CD4-positive, alpha-beta T cell treated with Interleukin-4 for 1 hour (primary cell): ENCODE measurements at regions not wholly inside any gene's neighbourhood (a gene's known extent, or its start where the extent isn't known, plus 50 kb on each side); places are given as distances from the start of the nearest gene placed in this dataset.

Source experiments
- DNase-seq, 2 donors: peaks; one replicate each; pipeline ENCODE4 v3.0.0-alpha.2; 2020 to 2022

DNA sequence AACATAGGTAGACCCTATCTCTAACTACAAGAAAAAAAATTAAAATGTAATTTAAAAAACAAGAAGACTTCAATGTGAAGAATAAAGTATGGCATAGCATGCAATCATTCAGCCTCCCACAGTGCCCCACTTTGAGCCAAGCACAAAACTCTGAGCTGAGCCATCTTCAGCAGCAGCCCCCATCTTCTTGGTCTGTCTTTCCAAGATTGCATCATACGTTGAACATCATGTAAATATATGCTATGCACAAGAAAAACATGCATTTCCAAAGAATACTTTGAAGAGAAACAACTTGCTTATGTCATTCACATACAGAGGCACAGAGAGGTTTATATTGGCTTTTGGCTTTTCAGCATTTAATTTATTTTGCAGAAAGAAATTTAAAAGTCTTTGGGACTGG, 105.8 kb upstream of the TMPO start:
- DNase-seq, result no peak

DNA sequence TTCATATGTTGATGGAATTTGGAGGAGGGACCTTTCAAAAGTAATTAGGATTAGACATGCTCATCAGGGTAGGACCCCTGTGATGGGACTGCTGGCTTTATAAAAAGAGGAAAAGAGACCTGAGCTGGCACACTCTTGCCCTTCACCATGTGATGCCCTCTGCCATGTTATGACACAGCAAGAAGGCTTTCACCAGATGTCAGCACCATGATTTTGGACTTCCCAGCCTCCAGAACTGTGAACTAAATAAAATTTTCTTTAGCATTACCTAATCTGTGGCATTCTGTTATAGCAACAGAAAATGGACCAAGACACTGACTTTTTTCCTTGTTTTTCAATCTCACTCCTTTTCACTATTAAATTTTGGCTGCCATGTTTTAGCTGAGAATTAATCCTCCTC, 105.0 kb upstream of the TMPO start:
- no peak for DNase-seq

DNA sequence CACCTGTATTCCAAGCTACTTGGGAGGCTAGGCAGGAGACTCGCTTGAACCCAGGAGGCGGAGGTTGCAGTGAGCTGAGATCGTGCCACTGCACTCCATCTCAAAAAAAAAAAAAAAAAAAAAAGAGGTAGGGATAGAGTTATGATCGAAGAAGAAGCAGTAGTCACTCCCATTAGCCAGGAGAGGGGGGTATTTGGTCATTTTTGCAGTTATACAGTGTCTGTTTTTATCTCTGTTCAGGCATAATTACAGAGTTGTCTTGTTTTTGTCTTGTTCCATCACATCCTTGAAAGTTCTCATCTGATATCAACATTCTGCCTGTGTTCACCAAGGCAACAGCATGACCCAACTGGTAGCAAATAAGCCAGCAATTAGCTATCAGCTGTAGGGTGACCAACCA, 98.5 kb upstream of the TMPO start:
- no peak for DNase-seq

DNA sequence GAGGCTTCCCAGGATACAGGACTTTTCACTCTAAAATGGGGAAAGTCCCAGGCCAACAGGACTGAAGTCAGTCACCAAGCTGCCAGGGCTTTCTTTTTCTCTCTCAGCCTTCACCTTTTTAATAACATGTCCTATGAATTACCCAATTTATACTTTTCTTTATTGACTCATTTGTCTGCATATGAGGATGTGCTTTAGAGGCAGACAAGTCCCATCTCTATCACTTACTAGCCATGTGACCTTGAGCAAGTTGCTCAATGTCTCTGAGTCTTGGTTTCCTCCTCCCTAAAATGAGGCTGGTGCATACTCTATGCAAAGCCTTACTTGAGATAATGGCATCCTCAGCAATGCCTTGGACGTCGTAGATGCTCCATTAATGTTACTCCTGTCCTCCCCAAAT, 98.1 kb upstream of the TMPO start:
- no peak for DNase-seq

DNA sequence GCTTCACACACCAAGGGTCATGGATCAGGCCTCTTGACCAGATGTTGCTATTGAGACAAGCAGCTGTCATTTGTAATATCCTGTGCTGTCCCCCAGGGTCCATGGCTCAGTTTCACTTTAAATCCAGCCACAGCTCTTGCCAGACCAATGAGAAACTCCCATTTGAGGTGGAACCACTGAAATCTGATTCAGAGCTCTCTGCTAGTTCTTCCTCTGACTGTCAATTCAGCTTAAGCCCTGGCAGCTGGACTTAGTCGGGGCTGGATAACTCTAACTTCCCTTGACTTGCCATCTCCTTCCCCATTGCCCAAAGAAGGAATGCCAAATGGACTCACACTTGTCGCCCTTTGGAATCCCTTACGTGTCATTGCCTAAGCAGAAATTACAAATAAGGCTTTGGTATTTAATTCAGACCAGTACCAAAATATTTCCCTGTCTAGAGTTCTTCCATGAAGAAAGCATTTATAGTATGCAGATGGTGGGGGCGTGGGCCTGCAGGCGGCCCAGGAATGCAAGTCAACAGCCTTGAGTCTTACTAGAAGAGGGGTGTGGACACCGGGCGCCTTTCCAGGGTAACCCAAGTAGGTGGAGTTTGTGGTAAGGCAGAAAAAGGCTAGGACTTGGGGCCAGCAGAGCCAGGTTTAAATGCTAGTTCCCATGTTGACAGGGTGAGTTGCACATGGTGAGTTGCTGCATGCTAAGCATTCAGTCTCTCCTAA, 96.9 kb upstream of the TMPO start:
- DNase-seq, result no peak

DNA sequence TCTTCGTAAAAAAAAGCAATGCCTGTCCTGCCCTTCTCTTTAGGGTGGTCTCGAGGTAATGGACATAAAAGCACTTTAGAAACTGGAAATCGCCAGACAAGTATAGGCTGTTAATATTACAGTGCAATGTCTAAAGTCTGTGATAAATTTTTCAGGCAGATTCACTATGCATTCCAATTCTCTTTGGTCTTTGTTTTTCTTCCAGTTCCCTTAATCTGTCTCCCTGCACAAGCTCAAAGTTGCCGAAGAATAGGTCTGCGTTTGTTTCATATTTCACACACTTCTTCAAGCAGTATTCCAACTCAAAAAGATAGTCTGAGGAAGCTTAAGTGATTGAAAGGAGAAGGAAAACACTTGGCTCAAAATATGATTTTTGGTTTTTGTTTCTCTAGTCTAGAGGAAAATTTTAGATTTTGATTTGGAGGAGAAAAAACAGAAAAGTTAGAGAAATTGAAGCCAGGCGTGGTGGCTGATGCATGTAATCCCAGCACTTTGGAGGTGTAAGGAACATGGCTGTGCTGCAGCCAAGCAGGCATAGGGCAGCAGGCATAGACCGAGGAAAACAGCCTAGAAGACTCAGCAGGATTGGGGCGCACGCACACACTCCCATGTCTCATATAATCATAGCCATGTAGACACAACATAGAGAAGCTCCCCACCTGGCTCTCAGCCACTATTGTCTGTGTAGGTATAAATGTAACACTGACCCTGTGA, 96.2 kb upstream of the TMPO start:
- DNase-seq, result no peak

DNA sequence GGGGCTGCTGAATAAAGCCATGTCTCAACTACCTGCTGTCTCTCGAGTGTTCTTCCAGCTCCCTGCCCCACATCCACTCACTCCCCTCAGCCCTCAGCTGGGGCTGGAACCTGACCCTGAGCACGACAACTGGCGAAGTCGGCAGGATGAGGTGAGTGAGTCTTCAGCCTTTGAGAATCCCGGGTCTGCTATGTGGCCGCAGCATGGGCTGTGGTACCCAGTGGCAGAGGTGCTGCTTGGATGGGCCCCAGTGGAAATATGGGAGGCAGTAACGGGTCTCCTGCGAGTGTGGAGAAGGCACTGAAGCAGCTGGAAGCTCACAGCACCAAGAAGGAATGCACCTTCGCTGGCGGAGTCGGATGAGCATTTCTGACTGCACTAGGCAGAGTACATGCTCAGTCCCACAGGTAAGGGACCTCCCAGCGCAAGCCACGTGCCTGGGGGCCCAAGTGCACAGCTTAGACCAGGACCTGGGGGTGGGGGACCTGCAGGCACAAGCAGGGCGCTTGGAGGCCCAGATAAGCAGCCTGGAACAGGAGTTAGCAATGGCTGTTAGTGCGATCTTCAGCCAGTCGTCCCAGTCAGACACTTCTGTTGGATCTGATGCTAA, 95.5 kb upstream of the TMPO start:
- DNase-seq, result no peak

DNA sequence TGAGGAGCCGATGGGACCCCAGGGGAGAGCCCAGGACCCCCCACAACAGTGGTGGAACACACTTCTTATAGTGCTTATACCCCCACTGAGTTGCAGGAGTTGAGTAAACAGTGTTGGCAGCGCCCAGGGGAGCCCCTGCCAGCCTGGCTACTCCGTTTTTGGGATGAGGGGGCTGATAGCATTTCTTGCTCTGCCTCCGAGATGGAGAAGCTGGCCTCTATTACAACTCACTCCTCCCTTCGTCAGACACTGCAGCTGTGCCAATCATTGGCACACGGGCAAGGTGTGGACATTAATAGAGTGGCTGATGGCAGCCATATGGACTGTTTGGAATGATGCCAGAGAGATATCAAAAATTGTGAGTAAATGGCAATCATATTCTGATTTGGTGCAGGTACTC, 94.9 kb upstream of the TMPO start:
- no peak for DNase-seq

DNA sequence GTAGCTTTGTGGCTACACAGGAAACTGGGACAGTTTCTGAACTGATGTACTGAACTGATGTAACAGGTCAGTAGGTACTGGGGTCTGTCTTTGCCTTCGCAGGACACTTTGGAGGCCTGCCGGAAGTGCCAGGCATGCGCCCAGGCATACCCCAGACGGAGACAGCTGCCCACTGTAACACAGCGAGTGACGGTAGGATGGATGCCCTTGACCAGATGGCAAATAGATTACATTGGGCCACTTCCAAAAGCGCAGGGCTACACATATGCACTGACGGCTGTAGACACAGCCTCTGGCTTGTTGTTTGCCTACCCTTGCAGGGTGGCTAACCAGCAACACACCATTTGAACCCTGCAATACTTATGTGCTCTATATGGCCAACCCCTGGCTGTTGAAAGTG, 94.1 kb upstream of the TMPO start:
- DNase-seq, result no peak

DNA sequence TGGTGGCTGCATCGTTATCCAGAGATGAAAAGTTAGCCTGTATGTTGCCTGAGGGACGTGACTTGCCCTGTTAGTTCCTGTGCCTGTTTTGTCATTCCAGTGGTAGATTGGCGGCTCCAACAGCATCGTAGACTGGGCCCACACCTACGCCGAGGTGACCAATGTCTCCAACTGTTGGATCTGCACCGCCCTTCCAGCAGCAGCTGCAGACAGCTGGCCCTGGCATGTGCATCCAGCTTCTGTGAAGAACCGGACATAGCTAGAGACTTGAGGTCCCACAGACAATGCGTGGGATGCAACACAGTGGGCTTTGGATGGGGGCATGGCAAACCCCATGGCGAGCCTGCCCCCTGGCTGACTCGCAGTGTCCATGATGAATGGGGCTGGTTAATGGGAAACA, 93.0 kb upstream of the TMPO start:
- no peak for DNase-seq

DNA sequence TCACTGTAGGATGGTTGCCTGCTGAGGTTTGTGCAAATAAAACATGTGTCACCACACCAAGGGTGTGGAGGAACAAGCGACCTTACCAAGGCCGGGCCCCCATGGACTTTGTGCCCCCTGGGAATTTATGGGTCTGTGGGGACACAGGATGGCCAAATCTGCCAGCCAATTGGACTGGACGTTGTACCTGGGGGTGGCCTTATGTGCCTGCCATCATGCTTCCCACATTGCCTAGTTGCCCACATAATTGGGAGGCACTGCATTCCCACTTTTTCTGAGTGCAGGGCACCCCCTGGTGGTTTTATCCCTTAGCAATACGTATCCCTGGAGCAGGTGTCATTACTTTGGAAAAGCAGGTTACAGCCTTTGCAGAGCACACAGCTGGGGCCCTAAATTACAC, 92.6 kb upstream of the TMPO start:
- DNase-seq, result no peak

DNA sequence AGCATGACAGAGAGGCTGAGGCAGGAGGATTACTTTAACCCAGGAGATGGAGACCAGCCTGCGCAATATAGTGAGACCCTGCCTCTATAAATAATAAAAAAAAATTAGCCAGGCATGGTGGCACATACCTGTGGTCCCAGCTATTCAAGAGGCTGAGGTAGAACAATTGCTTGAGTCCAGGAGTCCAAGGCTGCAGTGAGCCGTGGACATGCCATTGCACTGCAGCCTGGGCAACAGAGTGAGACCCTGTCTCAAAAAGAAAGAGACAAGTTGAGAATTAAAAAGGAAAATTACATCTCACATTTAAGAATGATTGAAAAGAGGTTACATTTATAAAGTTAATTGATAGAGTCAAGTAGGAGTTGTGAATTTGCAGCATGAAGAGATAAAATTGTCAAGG, 91.4 kb upstream of the TMPO start:
- DNase-seq, result no peak

DNA sequence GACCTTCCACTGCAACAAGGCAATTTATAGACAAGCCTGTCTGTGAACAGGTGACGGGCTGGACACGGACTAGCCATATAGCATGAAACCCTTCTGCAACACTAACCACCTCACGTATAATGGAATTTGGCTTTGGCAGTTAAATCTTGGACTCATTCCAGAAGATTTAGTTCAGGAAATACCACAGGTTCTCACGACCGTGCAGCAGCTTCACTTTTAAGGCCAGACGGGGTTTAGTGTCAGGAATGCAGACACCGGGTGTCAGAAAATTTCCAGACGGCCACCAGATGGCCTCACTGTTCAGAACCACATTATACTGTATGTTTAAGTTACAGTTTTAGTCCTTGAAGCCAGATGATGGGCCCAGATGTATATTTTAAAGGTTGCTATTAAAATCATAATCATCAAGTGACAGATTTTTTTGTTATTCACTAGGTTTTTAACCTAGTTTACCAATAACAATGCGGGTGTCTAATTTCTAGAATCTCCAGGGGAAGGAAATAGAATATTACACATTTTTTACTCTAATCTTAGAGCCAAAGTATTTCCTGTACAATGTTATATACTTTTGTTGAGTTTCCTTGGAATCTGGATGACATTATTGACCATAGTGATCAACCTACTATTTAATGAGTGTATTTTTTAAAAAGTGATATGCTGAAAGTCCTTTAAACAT, 90.5 kb upstream of the TMPO start:
- peak; percentile 56 to 62 for DNase-seq

DNA sequence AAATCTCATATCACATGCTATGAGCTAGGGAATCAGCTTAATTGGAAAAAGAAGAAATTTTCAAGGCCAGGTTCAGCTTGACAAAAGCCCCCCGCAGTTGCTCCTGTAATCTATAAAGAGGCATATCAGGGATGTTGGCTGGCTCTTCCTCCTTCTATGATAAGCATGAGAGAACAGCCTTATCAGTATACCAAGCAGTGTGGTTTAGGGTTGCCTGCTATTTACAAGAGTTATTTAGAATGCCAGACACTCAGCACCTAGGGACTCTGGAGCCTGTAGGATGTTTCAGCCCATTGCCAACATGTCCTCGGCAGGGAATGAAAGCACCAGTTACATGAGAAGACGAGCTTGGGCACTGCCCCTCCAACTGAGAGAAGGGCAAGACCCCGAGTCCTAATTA, 89.5 kb upstream of the TMPO start:
- DNase-seq, result no peak

DNA sequence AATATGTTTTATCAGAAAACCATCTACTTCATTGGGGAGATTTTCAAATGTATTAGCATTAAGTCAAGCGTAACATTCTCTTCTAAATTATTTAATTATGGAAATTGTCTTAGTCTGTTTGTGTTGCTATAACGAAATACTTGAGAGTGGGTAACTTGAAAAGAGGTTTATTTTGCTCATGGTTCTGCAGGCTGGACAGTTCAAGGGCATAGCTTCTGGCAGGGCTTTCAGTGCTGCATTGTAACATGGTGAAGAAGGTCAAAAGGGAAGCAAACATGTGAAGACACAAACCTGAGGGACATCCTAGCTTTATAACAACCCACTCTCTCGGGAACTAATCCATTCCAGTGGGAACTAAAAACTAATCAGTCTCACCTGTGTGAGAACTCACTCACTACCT, 84.3 kb upstream of the TMPO start:
- no peak for DNase-seq

DNA sequence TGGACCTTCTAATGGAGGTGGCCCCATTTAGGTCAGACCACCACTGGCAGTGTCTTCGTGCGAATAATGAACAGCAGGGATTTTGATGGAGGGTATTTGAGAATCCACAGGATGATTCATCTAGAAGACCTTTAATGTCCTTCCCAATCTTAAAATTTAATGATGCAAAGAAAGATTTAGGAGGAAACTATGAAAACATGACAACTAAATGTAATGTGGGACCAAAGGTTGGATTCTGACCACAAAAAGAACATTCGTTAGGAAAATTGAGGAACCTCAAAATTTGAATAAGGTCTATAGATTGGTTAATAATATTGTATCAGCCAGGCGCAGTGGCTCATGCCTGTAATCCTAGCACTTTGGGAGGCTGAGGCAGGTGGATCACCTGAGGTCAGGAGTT, 78.2 kb upstream of the TMPO start:
- no peak for DNase-seq

DNA sequence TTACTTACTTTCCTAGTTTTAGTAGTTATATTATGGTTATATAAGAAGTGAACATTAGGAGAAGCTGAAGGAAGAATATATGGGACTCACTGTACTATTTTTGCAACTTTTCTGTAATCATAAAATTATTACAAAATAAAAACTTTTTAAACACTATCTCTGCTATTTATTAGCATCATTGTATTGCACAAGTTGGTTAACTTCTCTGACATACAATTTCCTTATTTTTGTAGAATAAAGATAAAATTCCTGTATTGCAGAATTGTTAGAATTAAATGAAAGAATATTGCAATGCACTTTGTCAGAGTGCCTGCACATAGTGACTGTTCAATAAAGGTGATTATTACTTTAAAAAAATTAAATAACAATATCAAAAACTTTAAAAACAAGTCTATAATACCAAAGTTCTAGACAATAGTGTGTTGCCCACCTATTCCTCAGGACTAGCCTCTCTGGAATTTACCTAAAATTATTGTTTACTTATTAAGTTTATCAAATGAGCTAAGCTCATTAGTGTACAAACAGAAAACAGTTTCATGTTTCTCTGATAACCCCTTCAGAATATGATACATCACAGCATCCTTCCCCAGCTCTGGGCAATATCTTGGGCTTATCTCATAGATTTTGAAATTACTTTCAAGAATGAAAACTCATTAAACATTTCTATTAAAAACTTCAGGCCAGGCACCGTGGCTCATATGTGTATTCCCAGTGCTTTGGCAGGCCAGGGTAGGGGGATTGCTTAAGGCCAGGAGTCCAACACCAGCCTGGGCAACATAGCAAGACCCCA, 77.4 kb upstream of the TMPO start:
- no peak for DNase-seq

DNA sequence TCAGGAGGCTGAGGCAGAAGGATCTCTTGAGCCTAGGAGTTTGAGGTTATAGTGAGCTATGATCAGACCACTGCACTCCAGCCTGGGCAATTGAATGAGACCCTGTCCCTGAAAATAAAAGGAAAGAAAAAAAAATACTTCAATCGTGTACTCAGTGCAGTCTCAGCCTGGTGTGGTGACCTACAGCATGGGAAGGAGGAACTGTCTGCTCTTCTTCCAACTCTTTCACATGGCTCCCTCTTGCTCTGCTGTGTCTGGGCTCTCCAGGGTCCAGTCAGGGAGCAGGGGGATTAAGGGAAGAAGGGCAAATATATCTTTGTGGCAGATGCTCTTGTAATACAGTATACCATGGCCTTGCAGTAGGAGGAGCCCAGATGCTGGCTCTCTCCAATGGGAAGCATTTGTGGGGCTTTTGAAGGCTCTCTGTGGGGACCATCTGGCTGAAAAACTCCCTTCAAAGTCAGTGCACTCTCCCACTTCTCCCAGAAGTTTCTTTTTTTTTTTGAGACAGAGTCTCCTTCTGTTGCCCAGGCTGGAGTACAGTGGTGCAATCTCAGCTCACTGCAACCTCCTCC, 76.6 kb upstream of the TMPO start:
- no peak for DNase-seq

DNA sequence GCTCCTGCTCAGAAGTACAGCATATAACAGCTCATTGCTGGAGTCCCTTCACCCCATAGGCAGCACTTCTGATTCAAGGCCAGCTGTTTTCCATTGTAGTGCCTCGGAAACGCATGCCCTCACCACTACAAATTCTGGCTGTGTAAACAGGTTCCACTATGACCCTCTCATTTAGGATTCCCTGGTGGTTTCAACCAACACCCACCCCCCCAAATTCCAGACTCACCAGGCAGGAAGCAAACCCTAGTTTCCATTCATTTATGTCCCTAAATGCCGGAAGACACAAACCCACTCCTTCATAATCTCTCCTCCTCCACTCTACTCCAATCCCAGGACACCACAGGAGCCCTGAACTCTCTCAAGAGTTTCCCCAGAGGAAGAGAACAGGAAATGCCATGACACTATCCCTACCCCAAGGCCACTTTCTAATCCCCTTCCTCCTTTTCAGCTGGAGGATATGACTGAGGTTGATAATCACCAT, 75.9 kb upstream of the TMPO start:
- no peak for DNase-seq

DNA sequence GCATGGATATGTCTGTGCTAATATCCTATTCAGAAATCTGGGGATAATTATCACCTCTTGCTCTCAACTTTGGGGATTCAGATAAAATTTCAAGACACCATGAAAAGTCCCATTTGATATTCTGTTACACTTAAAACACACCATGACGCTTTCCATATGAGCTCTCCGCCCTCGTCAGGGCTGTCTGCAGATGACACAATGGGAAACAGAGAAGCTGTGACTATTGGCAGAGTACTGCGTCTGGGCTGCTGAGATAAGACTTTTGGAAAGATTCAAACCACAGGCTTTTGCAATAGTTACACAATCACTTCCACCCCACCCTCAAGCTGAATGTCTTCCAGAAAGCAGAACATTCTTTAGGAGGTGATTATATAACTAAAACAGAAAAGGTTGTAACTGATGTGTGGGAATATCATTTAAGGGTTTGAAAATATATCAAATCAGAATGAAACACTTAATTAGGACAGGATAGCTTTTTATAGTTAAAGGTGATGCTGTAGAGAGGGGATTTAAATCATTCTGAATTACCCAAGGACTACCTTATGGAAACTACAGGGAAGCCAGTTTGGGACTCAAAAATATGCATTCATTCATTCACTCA, 75.3 kb upstream of the TMPO start:
- DNase-seq, result peak; percentile 28 to 71

DNA sequence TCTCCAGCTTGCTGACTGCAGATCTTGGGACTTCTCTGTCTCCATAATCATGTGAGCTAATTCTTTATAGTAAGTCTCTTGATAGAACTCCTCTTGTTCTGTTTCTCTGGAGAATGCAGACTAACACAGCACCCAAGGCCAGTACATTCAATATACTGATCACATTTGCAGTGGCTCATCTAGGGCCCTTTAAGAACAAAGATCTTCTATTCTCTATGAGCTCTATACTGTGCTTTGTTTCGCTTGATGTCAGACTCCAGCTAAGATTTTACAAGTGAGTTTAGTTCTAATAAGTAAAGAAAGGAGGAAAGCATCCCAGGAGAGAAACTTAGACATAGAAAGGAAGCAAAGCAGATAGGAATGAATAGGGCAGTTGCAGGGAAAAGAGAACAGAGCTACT, 69.3 kb upstream of the TMPO start:
- no peak for DNase-seq

DNA sequence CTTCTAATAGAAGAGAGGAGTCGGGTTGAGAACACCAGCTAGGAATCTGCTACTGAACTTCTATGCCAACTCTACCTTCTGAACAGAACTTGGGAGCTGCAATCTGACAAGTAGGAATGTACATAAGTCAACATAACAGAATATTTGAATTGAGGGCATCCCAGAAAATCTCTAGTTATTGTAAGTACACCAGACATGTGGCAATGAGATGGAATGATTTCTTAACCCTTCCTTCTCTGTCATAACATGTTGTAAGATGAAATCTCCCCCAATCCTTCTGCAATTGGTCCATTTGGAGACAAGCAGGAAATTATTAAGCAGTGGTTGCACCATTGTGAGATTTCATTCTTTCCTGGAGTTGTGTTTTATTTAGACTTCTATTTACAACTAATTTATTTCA, 68.7 kb upstream of the TMPO start:
- DNase-seq, result no peak
